Endothelial cell of umbilical vein (primary cell): ENCODE measurements at regions not wholly inside any gene's neighbourhood (a gene's known extent, or its start where the extent isn't known, plus 50 kb on each side); places are given as distances from the start of the nearest gene placed in this dataset.

Experiments
- BruUV-seq: library from RNA; stranded (reverse); fragments of 400-500 nt; replicated peaks from 2 replicates; lab custom pipeline; 2021; lab: Mats Ljungman, UMichigan
- CTCF ChIA-PET: fragments of 300-600, 350-600 bp; sonication (Branson Sonifier 250); formaldehyde crosslinking; loops from one replicate; lab custom pipeline; 2021; ENCODE audit warnings: antibody characterized with exemption, inconsistent platforms; lab: Charles Lee
- POLR2A ChIA-PET: fragments of 300-600, 350-600 bp; sonication (Branson Sonifier 250); formaldehyde crosslinking; loops from one replicate; lab custom pipeline; 2021; ENCODE audit warnings: antibody characterized with exemption, inconsistent platforms; lab: Charles Lee
- DNase-seq: peaks from one replicate; pipeline ENCODE4 v3.0.0-alpha.2; 2011; ENCODE audit warnings: low read depth, low spot score
- FAIRE-seq: peaks from 2 replicates; lab custom pipeline; 2011; peaks lifted over from hg19 to GRCh38; lab: Jason Lieb, UNC
- H2AFZ ChIP-seq: 2 replicates; pipeline ENCODE4 v1.6.0; 2012; ENCODE audit warnings: low read depth, low read length, control low read depth, inconsistent platforms
- H3K27ac ChIP-seq: 2 replicates; pipeline ENCODE4 v1.5.1; 2011; ENCODE audit warnings: low read depth, mild to moderate bottlenecking, control low read depth, low read length, moderate library complexity; ENCODE audit not compliant: insufficient read depth
- H3K27me3 ChIP-seq, 2 experiments: 2 replicates each; pipeline versions ENCODE4 v1.6.0 to v1.6.1; 2011; ENCODE audit warnings: low read length in 2 of 2, mixed read lengths in 1 of 2; ENCODE audit not compliant: control insufficient read depth in 2 of 2, insufficient read depth in 2 of 2
- H3K36me3 ChIP-seq, 2 experiments: 2 replicates in 1 of 2; 3 replicates in 1 of 2; pipeline ENCODE4 v1.5.1; 2011; ENCODE audit warnings: low read length in 2 of 2, mild to moderate bottlenecking in 1 of 2, moderate library complexity in 1 of 2; ENCODE audit not compliant: control insufficient read depth in 2 of 2, insufficient read depth in 2 of 2; ENCODE audit errors: extremely low read depth in 1 of 2
- H3K4me1 ChIP-seq: 3 replicates; pipeline ENCODE4 v1.5.1; 2011; ENCODE audit warnings: mild to moderate bottlenecking, low read length; ENCODE audit not compliant: control insufficient read depth, insufficient read depth; ENCODE audit errors: extremely low read depth
- H3K4me2 ChIP-seq: 2 replicates; pipeline ENCODE4 v1.6.1; 2011; ENCODE audit warnings: low read length, control low read depth, mixed read lengths; ENCODE audit not compliant: insufficient read depth
- H3K4me3 ChIP-seq, 3 experiments: fragments of 200-600 bp in 1 of 3; sonication (generic), shearing (Covaris generic) in 1 of 3; replicated peaks in 1 of 3; 2 replicates each; pipeline ENCODE4 v1.5.1; 2011 to 2016; ENCODE audit warnings: control low read depth in 3 of 3, low read length in 3 of 3, mild to moderate bottlenecking in 2 of 3, inconsistent platforms in 1 of 3, low read depth in 1 of 3, moderate library complexity in 1 of 3; ENCODE audit not compliant: insufficient read depth in 1 of 3
- H3K79me2 ChIP-seq: 2 replicates; pipeline ENCODE4 v1.6.0; 2012; ENCODE audit warnings: low read length, inconsistent platforms; ENCODE audit not compliant: control insufficient read depth, insufficient read depth
- H3K9ac ChIP-seq: replicated peaks from 2 replicates; pipeline ENCODE3; 2011; ENCODE audit warnings: low read length, control low read depth; ENCODE audit not compliant: insufficient read depth; ENCODE audit errors: extremely low read depth
- H3K9me1 ChIP-seq: replicated peaks from 3 replicates; pipeline ENCODE4 v1.6.0; 2011; ENCODE audit warnings: mild to moderate bottlenecking, low read length; ENCODE audit not compliant: control insufficient read depth, insufficient read depth; ENCODE audit errors: extremely low read depth
- H3K9me3 ChIP-seq: replicated peaks from 2 replicates; pipeline ENCODE4 v1.5.1; 2012; ENCODE audit warnings: low read length, inconsistent platforms; ENCODE audit not compliant: control insufficient read depth, insufficient read depth
- H4K20me1 ChIP-seq: replicated peaks from 2 replicates; pipeline ENCODE3; 2011; ENCODE audit warnings: mild to moderate bottlenecking, low read length; ENCODE audit not compliant: control insufficient read depth, insufficient read depth; ENCODE audit errors: extremely low read depth
- EZH2 ChIP-seq: IDR thresholded peaks from 2 replicates; pipeline ENCODE4 v1.6.1; 2012; ENCODE audit warnings: borderline replicate concordance, low read depth, mild to moderate bottlenecking, moderate library complexity, low read length, inconsistent platforms; ENCODE audit not compliant: severe bottlenecking
- FOS ChIP-seq: IDR thresholded peaks from 2 replicates; pipeline ENCODE4 v1.6.1; 2011; ENCODE audit warnings: mild to moderate bottlenecking, low read length, moderate library complexity, borderline replicate concordance; ENCODE audit not compliant: insufficient read depth
- GATA2 ChIP-seq: IDR thresholded peaks from 2 replicates; pipeline ENCODE4 v1.7.0; 2011; ENCODE audit warnings: low read depth, mild to moderate bottlenecking, moderate library complexity, mixed read lengths, low read length; ENCODE audit not compliant: insufficient read length, insufficient read depth
- JUN ChIP-seq: IDR thresholded peaks from 2 replicates; pipeline ENCODE4 v1.6.1; 2011; ENCODE audit warnings: borderline replicate concordance, low read depth; ENCODE audit not compliant: insufficient read length, insufficient read depth
- MYC ChIP-seq: IDR thresholded peaks from one replicate; pipeline ENCODE4 v1.6.1; 2011; ENCODE audit warnings: mild to moderate bottlenecking, low read depth, low read length
- POLR2A ChIP-seq: IDR thresholded peaks from 2 replicates; pipeline ENCODE4 v1.6.1; 2012; ENCODE audit warnings: low read depth, mild to moderate bottlenecking, control low read depth, low read length
- POLR2AphosphoS5 ChIP-seq: IDR thresholded peaks from 2 replicates; pipeline ENCODE4 v1.6.1; 2012; ENCODE audit warnings: low read depth, mild to moderate bottlenecking, control low read depth, low read length, moderate library complexity; ENCODE audit not compliant: insufficient read depth
- dilution Hi-C: fragments of 300-500 bp; cut with MboI; formaldehyde crosslinking; loops from one replicate; pipeline ENCODE4 v1.15.0; 2019; ENCODE audit warnings: low sequenced_read_pairs; ENCODE audit not compliant: extremely low pct_ligation_motif_present
- intact Hi-C: fragments of 100-400 bp; cut with micrococcal nuclease; formaldehyde crosslinking; loops from one replicate; pipeline ENCODE4 v1.10.0; 2022
- TF ChIP-seq, protein P1 (sequence below): IDR thresholded peaks from 2 replicates; pipeline ENCODE4 v1.6.1; 2011; ENCODE audit not compliant: insufficient read depth, insufficient read length
- TF ChIP-seq, protein P2 (sequence below), 2 donors: IDR thresholded peaks; 1 replicate in 1 of 2; 2 replicates in 1 of 2; pipeline ENCODE4 v1.5.1; 2011; ENCODE audit warnings: low read length in 2 of 2, mild to moderate bottlenecking in 2 of 2, moderate library complexity in 2 of 2, control low read depth in 1 of 2, inconsistent platforms in 1 of 2, low read depth in 1 of 2; ENCODE audit not compliant: insufficient read depth in 1 of 2; ENCODE audit errors: extremely low read depth in 1 of 2

DNA sequence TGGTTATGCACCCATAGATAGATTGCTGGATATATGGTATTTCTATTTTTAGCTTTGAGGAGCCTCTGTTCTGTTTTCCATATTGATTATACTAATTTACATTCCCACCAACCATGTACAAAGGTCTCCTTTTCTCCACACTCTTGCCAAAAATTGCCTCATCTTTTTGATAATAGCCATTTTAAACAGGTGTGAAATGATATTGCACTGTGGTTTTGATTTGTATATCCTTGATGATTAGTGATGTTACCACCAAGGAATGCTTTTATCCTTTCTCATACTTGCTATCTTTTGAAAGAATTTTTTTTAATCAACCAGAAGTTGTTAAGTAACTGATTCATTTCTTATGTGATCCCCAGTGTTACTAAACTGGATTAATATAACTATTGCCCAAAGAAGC lies 60.0 kb downstream of the BBS10 start:
- H3K27ac ChIP-seq: no peak overlapping the region
- no peak overlapping the region for H3K4me2 ChIP-seq
- ChIA-PET CTCF (no interaction called here), POLR2A (no interaction called here)
- no peaks in the 10 kb centered on the region for H3K27me3 ChIP-seq
- H3K9ac ChIP-seq: no peak overlapping the region
- intact Hi-C loops: no loop called here
- dilution Hi-C loops: no loop called here
- peaks cover 3% of the 10 kb centered on the region for H3K4me1 ChIP-seq
- H4K20me1 ChIP-seq: no peaks in the 10 kb centered on the region
- DNase-seq: no peak
- H3K9me3 ChIP-seq: no peaks in the 10 kb centered on the region
- TF ChIP-seq FOS (no peak), MYC (no peak), POLR2AphosphoS5 (no peak), EZH2 (no peak), GATA2 (no peak), JUN (no peak), POLR2A (no peak)
- TF ChIP-seq, protein P1, sequence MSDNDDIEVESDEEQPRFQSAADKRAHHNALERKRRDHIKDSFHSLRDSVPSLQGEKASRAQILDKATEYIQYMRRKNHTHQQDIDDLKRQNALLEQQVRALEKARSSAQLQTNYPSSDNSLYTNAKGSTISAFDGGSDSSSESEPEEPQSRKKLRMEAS: no peak
- TF ChIP-seq, protein P2, sequence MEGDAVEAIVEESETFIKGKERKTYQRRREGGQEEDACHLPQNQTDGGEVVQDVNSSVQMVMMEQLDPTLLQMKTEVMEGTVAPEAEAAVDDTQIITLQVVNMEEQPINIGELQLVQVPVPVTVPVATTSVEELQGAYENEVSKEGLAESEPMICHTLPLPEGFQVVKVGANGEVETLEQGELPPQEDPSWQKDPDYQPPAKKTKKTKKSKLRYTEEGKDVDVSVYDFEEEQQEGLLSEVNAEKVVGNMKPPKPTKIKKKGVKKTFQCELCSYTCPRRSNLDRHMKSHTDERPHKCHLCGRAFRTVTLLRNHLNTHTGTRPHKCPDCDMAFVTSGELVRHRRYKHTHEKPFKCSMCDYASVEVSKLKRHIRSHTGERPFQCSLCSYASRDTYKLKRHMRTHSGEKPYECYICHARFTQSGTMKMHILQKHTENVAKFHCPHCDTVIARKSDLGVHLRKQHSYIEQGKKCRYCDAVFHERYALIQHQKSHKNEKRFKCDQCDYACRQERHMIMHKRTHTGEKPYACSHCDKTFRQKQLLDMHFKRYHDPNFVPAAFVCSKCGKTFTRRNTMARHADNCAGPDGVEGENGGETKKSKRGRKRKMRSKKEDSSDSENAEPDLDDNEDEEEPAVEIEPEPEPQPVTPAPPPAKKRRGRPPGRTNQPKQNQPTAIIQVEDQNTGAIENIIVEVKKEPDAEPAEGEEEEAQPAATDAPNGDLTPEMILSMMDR (IDR thresholded peaks at IDR 0.05; ENCODE audit: extremely low read depth in 1 of 2, insufficient read depth in 1 of 2, low read depth in 1 of 2, low read length in 2 of 2): no peak
- no peaks in the 10 kb centered on the region for H3K9me1 ChIP-seq
- peaks cover 0 to 3% of the 10 kb centered on the region in 2 experiments for H3K36me3 ChIP-seq
- no peak overlapping the region for H3K4me3 ChIP-seq
- no peak overlapping the region for H2AFZ ChIP-seq
- BruUV-seq: no TSS peak
- FAIRE-seq: no peak
- peaks cover 54% of the 10 kb centered on the region for H3K79me2 ChIP-seq
